GM13977 (cell line): ENCODE measurements at regions not wholly inside any gene's neighbourhood (a gene's known extent, or its start where the extent isn't known, plus 50 kb on each side); places are given as distances from the start of the nearest gene placed in this dataset.
A peak's percentile ranks its signal among the peaks of the same experiment; 100 is the strongest.

Experiments
- DNase-seq: peaks from one replicate; pipeline ENCODE4 v3.0.0; 2012; ENCODE audit warnings: low spot score
- in situ Hi-C: fragments of 300-500 bp; cut with MboI; formaldehyde crosslinking; loops from one replicate; pipeline ENCODE4 v1.12.0; 2022; ENCODE audit warnings: low sequenced_read_pairs, low pct_unique_long_range_greater_than_20kb, mixed read lengths, inconsistent platforms; ENCODE audit not compliant: unreplicated experiment
- TF ChIP-seq, protein P1 (sequence below): IDR thresholded peaks from 2 replicates; pipeline ENCODE4 v1.5.1; 2012; ENCODE audit warnings: mild to moderate bottlenecking, control low read depth; ENCODE audit not compliant: insufficient read depth; ENCODE audit errors: extremely low read depth, missing control alignments

DNA sequence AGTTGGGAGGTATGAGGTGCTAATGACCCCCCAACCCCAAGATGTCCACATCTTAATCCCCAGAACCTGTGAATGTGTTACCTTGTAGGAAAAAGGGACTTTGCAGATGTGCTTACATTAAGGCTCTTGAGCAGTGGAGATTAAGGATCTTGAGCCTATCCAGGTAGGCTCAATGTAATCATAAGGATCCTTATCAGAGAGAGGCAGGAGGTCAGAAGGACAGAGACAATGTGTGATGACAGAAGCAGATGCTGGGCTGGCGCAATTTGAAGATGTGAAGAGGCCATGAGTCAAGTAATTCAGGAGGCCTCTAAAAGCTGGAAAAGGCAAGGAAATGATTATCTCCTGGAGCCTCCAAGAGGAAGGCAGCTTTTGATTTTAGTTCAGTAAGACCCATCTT is 90.4 kb upstream of the MAX start:
- in situ Hi-C loops: no loop called here
- DNase-seq: no peak
- TF ChIP-seq, protein P1, sequence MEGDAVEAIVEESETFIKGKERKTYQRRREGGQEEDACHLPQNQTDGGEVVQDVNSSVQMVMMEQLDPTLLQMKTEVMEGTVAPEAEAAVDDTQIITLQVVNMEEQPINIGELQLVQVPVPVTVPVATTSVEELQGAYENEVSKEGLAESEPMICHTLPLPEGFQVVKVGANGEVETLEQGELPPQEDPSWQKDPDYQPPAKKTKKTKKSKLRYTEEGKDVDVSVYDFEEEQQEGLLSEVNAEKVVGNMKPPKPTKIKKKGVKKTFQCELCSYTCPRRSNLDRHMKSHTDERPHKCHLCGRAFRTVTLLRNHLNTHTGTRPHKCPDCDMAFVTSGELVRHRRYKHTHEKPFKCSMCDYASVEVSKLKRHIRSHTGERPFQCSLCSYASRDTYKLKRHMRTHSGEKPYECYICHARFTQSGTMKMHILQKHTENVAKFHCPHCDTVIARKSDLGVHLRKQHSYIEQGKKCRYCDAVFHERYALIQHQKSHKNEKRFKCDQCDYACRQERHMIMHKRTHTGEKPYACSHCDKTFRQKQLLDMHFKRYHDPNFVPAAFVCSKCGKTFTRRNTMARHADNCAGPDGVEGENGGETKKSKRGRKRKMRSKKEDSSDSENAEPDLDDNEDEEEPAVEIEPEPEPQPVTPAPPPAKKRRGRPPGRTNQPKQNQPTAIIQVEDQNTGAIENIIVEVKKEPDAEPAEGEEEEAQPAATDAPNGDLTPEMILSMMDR: no peak

DNA sequence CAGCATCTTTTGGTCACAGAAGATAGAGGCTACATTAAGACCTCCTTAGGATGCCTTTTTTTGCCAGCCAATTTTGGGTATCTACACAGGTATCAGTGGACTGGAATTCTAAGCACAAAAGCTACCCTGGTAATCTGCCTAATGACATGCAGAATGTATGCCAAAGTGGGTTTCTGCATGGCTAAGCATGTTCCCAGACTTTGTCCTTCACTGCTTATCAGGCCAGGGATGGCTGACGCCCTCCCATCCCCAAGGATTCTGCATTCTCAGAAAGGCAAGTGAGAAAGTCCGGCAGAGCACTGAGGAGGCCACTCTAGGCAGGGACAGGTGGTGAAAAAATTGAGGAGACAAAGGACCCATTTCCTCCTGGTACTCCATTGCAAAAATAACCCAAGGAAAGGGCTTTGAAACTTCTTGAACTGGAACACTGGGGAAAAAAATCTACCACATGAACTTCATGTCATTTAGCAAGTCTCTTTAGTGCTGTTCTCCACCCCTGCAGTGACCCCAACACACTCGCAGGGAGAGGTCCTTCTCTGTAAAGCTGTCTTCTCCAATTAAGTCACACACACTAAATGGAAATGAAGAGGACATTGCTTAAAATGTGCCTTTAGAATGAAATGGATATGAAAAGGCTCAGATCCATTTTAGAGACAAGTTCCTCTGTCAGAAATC is 91.7 kb upstream of the MAX start:
- DNase-seq: no peak
- TF ChIP-seq, protein P1: no peak
- in situ Hi-C loops: no loop called here

DNA sequence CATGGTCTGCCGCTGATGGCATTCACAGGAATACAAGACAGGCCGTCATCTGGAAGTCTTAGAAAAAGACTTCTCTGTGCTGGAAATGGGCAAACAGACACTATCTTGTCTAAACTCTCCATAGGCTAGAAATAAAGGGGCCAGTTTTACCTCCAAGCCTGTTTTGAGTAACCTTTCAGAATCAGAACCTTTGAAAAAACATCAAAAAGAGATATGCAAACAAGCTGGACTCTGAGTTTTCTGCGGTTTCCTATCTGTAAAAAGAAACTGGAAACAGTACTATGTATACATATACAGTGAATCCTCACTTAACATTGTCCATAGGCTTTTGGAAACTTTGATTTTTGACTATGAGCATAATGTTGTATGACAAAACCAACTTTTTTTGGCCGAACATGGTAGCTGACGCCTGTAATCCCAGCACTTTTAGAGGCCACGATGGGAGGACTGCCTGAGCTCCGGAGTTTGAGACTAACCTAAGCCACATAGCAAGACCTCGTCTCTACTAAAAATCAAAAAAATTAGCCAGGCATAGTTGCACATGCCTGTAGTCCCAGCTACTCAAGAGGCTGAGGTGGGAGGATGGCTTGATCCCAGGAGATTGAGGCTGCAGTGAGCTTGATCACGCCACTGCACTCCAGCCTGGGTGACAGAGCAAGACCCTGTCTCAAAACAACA is 92.9 kb upstream of the MAX start:
- TF ChIP-seq, protein P1: no peak
- in situ Hi-C loops: no loop called here
- peak; percentile 48 for DNase-seq

DNA sequence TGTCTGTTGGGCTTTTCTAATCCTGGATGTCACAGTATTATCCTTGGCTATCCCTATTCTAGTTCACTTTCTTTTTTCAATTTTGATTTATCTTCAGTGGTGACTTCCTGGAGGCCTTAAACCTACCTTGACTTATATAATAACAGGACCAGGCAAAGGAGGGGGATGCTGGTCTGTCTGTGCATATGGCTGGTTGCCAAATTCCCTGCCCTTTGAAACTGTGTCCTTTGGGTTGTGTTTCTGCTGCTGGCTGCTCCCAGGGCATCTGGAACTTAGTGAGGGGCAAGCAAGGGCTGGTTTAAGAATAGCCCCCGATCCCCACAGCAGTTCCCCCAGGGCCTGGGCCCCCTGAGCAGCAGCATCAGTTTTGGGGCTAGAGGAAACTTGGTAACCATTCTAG is 96.0 kb upstream of the MAX start:
- no peak for DNase-seq
- in situ Hi-C loops: no loop called here
- TF ChIP-seq, protein P1: no peak

DNA sequence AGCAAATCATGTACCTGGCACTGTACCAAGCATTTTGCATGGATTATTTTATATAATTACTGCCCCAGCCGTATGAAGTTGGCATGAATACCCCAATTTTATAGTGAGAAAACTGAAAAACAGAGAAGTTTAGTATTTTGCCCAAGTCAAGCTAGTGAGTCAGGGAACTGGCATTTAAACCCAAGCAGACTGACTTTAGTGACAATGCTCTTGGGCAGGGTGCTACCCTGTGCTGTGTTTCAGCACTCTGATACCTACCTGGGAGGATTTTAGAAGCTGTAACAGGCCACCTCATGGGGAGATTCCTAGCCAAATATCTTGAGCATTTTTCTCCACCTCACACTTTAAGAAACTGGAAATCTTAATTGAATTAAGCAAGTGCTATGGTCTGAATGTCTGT is 98.1 kb upstream of the MAX start:
- in situ Hi-C loops: no loop called here
- TF ChIP-seq, protein P1: no peak
- DNase-seq: no peak

DNA sequence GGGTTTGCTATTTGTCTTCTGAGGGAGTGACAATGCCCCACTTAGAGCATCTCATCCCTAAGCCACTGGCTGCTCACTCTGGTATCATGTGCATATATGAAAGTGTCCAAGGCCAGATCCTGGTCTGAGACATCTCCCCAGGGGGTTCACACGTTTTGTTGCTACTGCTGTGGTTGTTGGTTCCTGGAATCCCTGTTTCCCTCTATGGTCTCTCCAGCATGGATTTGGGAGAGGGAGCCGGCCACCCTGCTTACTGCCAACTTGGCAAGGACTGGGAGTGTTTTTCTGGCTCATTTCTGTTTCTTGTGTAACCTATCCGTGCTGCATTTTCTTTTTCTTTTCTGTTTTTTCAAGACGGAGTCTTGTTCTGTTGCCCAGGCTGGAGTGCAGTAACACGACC is 101.3 kb upstream of the MAX start:
- TF ChIP-seq, protein P1: no peak
- in situ Hi-C loops: no loop called here
- no peak for DNase-seq

DNA sequence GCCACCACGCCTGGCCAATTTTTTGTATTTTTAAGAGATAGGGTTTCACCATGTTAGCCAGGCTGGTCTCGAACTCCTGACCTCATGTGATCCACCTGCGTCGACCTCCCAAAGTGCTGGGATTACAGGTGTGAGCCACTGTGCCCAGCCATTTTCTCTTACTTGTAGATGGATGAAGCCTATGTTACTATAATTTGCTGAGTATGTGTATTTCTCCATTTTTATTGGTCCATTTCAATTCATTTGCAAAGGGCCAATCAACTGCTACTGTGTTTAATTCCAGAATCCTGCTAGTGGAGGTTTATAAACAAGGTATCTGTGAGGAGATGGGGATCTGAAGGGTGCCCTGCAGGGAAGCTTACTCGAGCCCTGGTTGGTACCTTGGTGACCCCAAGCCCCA is 101.7 kb upstream of the MAX start:
- TF ChIP-seq, protein P1: no peak
- in situ Hi-C loops: no loop called here
- no peak for DNase-seq
